GM12873 (cell line): ENCODE measurements at regions not wholly inside any gene's neighbourhood (a gene's known extent, or its start where the extent isn't known, plus 50 kb on each side); places are given as distances from the start of the nearest gene placed in this dataset.

ENCODE experiments used
- CTCF ChIP-seq: IDR thresholded peaks from 2 replicates; pipeline ENCODE4 v1.5.1; 2012; ENCODE audit warnings: low read depth, mild to moderate bottlenecking, moderate library complexity, low read length, control low read depth; ENCODE audit not compliant: insufficient read depth; ENCODE audit errors: missing control alignments

GRCh38 chr2:19300961-19301360 lies 57.5 kb downstream of the OSR1 start:
- TF ChIP-seq CTCF = no peak

GRCh38 chr2:19299522-19299921 lies 58.9 kb downstream of the OSR1 start:
- TF ChIP-seq CTCF = no peak

- no peak for TF ChIP-seq CTCF
Measured at GRCh38 chr2:19299032-19299431, 59.4 kb downstream of the OSR1 start.

GRCh38 chr2:19297716-19298115 lies 60.7 kb downstream of the OSR1 start:
- TF ChIP-seq CTCF = no peak

GRCh38 chr2:19295998-19296502 lies 62.4 kb downstream of the OSR1 start:
- no peak for TF ChIP-seq CTCF

- TF ChIP-seq CTCF = no peak
Measured at GRCh38 chr2:19292007-19292406, 66.4 kb downstream of the OSR1 start.

- TF ChIP-seq CTCF = no peak
Measured at GRCh38 chr2:19288291-19288690, 70.1 kb downstream of the OSR1 start.
